HEK293T (cell line): ENCODE measurements at regions not wholly inside any gene's neighbourhood (a gene's known extent, or its start where the extent isn't known, plus 50 kb on each side); places are given as distances from the start of the nearest gene placed in this dataset.

Experiments
- BHLHE40 ChIP-seq: fragments of 450-650 bp; IDR thresholded peaks from 2 replicates; pipeline ENCODE4 v1.6.1; 2016; ENCODE audit warnings: mild to moderate bottlenecking, moderate library complexity, borderline replicate concordance
- SUZ12 ChIP-seq: fragments of 450-650 bp; IDR thresholded peaks from 2 replicates; pipeline ENCODE4 v1.6.1; 2016; ENCODE audit warnings: mild to moderate bottlenecking
- TARDBP ChIP-seq: fragments of 450-650 bp; IDR thresholded peaks from 2 replicates; pipeline ENCODE4 v1.6.1; 2016

DNA sequence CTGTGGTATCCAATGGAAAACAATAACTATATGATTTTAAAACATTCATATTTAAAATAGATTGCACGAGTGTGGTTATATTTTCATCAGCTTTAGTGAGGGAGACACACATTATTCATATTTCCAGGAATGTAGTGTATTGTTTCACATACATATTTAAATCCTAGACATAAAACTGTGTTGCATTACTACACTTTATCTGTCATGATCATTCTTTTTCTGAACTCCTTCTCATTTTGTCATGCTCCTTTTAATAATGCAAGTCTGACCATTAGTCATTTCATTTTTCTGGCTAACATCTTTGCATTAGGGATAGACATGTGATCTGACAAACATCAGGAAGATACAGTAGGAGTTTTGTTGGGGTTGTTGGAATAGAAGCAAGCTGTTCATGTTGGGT is 1382.7 kb downstream of the PCDH7 start:
- TF ChIP-seq BHLHE40 (no peak), TARDBP (no peak), SUZ12 (no peak)
